Inferior parietal cortex (tissue), 1 donor: ENCODE measurements at regions not wholly inside any gene's neighbourhood (a gene's known extent, or its start where the extent isn't known, plus 50 kb on each side); places are given as distances from the start of the nearest gene placed in this dataset.
"Not testable (repeated sequence)": the region's sequence is repeated elsewhere in the genome, so short reads cannot be mapped to it uniquely, and the experiment has no call there.

Experiments used
- DNase-seq: peaks from one replicate; pipeline ENCODE4 v3.0.0-alpha.2; 2016; ENCODE audit errors: extremely low spot score

DNA sequence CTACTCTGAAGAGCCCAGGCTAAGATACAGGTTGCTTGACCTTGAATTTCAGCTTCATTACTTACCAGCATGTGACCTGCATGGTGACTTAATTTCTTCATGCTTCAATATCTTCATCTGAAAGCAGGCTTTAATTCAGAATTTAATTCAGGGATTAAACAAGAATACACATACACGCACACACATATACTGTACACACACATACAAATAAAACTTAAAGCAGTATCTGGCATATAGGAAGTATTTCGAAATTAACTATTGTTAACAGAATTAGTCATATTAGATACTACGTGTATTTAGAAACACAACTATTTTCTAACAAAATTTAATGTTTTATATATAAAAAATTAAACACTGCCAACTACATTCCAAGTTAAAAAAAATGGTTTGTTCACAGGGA, 640.3 kb downstream of the SLC6A15 start:
- no peak for DNase-seq

DNA sequence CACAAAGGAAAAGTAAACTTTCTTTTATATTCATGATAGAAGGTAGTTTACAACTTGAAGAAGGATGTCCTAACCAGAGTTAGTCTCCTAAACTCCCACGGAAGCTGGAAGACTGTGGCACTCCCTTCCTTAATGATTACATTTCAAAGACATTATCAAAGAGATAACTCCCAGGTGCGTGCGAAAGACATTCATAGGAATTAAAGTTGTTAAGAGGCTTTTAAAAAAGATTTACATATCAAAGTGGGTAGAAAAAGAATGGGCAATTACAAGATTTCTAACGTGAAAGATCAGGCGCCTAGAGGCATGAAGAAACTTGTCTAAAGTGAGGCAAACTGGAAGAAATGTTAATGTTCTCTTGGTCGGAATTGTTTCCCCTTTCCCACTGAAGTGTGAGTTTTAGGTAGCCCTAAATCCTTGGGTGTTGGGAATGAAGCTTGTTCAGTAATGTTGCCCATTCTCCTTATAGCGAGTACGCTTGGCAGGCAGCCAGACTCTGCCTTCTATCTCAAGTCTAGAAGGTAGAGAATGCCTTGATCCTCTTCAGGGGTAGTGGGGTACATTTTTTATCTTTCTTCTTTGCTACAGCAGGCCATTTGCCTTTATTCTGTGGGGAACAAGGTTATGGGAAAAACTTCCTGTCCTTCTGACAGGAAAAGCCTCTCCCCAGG, 642.0 kb downstream of the SLC6A15 start:
- DNase-seq, result no peak

DNA sequence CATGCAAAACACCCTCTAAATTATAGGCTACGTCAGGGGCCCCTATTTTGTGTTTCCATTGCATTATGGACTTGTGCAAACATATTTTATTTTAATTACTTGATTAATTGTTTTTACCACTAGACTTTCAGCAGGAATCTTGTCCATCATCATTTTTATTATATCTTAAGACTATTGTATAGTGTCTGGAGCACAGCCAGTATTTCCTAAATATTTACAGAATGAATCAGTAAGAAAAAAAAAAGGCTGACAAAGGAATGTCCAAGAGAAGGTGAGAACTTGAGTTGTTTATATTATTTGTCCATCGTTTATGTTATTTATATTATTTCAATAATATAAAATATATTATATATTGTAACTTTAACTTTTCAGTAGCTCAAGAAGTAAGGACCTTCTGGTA, 664.7 kb downstream of the SLC6A15 start:
- DNase-seq, result no peak

DNA sequence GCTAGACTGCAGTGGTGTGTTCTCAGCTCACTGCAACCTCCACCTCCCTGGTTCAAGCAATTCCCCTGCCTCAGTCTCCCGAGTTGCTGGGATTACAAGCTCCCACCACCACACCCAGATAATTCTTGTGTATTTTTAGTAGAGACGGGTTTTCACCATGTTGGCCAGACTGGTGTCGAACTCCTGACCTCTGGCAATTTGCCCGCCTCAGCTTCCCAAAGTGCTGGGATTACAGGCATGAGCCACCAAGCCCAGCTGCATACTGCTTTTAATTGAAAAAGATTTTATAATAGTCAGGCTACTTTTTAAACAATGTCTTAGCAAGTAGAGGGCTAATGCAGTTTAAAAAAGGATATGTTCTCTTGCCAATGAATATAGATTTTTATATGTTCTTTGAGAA, 668.9 kb downstream of the SLC6A15 start:
- no peak for DNase-seq

DNA sequence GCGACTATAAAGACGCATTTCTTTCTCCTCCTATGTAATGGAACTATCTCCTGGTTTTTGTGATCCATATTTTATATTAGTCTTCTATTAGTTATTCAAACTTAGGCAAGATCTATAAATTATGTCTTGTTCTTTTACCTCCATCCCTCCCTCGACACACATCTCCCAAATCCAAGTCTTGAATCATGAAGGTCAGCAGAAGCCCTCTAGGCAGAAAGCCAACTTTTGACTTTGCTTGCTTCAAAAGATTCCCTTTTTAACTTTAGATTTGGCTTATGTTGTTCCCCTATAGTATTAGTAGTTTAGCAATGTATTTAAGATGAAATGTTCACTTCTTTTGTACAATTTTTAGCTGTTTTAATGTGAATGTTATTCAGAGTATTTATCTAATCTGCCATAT, 689.8 kb downstream of the SLC6A15 start:
- no peak for DNase-seq

DNA sequence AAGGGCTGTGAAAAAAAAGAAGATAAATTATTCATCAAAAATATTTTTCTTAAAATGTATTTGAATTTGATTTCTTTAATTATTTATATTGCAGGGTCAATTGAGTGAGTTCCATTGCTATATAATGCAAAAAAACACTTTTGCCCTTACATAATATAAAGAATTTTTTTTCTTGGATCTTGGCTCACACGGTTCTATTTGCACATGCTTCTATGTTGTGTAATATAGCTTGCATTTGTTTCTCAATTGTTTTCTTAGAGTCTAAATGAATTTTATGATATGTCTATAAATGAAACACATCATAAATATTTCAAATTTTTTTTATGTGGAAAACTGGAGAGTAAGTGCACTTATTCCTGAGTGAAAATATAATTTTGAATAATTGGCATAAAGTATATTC, 694.2 kb downstream of the SLC6A15 start:
- DNase-seq, result no peak

DNA sequence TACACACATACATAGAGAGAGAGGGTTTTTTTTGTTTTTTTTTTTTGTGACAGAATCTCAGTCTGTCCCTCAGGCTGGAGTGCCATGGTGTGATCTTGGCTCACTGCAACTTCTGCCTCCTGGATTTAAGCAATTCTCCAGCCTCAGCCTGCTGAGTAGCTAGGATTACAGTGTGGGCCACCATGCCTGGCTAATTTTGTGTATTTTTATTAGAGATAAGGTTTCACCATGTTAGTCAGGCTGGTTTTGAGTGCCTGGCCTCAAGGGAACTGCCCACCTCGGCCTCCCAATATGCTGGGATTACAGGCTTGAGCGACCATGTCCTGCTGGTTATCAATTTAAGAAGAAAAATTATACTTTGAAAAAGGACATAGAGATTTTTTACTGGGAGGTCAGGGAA, 710.6 kb downstream of the SLC6A15 start:
- no peak for DNase-seq

DNA sequence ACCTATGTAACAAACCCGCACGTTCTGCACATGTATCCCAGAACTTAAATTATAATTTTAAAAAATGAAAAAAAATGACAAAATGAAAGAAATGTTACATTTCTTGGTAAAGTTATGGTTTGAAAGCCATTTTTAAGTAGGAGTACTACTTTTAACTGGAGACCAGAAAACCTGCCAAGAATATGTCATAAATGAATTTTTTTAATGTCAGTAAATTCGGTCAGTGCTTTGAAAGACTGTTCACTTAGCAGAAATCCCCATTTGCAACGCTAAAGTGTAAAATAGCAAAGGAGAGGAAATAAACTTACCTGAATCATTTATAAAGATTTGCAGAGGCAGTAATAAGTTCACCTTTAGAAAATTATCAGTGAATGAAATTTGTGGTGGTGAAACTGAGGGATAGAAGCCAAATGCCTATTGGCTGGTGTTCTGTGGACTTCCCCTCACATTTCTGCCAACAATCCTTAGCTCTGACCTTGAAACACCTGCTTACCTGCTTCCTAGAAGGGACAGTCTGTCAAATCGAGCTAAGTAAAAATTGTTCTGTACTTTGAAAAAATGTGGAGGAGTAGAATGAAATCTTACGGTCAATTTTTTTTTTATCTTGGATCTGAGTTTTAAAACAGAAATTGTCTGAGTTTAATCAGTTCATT, 714.2 kb downstream of the SLC6A15 start:
- no peak for DNase-seq

DNA sequence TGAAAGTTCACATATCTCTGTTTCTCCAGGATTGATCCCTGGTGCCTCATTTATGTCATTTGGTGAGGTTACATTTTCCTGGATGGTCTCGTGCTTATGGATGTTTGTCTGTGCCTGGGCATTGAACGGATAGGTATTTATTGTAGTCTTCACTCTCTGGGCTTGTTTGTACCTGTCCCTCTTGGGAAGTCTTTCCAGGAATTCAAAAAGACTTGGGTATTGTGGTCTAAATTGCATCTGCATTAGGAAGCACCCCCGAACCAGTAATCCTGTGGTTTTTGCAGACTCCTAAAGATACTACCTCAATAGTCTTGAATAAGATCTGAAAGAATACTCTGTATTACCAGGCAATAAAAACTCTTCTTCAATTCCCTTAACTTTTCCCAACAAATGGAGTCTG, 720.8 kb downstream of the SLC6A15 start:
- DNase-seq, result no peak

DNA sequence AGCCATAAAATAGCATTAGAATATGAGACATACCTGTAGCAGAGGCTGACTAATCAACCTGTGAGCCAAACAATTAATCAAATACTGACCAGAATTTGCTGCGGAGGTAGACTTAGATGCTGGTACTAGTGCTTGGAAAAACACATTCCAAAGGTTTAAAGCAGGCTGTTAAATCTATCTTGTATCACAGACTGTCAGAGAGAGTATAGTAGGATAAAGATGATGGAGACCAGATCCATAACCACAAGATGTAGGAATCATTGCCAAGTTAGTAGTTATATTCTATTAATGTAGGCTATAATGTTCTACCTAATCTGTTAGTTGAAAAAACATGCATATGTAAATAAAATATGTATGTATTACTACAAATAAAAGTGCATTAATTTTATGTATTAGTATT, 726.2 kb downstream of the SLC6A15 start:
- DNase-seq, result no peak

DNA sequence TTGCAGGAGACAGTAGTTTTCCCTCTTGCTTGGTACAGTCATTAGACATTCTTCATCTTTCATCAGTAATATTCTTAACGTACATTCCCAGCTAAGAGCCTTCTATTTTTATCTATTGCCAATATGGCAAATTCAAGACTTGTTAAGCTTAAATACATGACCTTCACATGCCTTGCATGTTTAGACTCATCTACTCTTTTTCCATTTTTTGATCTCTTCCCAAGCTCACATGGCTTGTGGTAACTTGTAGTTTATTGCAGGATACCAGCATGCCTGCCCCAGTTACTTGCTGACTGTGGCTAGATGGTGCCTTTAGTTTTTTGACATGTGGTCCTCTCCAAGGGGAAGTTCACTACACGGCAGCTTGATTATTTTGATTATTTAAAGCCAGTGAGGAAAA, 729.0 kb downstream of the SLC6A15 start:
- no peak for DNase-seq

DNA sequence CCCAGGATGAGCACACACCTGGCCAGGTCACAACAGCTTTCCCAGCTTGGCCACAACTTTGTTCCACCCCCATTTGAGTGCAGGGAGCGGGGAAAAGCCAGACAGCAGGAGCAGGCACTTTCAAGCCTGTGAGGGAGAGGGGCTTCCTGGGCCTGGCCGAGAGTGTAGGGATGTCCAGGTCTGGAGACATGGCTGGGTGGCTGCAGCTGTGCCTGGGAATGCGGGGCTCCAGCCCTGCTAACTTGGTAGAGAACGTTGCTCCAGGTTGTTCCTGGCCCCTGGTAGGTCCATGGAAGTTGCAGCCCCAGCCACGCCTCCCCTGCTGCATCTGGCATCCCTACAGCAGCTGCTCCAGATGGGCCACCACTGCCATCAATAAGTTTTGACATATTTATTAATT, 738.5 kb downstream of the SLC6A15 start:
- DNase-seq, result no peak

DNA sequence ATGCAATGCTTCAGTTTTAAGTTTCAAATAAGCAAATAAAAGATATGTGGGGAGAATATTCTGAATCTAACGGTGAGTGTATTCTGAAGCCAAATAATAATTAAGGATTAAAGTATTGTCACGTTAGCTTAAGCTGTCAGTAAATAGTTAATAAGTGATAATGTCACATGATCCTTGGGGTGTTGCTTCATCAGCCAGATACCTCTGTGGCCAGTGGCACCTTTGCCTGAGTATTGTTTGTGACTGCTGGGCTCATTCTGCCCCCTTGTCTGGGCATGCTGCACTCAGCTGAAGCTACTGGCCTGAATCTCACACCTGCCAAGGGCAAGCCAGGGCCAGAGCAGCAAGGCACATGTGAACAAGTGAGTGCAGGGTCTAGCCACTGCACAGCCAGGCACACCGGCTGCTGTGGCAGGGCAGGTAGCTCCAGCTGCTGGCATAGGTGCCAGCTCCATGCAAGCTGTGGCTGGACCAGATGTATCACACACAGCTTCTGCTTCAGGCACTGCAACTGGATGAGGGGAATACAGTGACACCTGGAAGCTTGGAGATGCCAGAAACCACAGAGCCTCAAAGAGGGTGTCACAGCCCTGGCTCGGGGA, 739.7 kb downstream of the SLC6A15 start:
- DNase-seq, result no peak

DNA sequence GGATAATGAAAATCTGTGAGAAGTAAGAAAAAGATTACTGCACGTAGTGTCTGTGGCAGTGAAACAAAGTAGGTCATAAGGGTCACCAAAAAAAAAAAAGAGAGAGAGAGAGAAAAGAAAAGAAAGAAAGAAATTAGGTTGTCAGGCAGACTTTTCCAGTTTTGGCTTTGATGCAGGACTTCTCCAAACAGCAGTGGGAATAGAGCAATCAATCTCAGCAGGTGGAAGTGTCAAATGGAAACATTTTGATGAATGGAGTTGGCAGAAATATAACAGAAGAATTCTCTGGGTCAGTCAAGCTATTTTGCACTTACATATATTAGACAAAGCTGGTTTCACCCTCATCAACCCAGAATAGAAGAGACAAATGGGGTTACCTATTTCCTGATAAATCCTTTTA, 745.8 kb downstream of the SLC6A15 start:
- no peak for DNase-seq

DNA sequence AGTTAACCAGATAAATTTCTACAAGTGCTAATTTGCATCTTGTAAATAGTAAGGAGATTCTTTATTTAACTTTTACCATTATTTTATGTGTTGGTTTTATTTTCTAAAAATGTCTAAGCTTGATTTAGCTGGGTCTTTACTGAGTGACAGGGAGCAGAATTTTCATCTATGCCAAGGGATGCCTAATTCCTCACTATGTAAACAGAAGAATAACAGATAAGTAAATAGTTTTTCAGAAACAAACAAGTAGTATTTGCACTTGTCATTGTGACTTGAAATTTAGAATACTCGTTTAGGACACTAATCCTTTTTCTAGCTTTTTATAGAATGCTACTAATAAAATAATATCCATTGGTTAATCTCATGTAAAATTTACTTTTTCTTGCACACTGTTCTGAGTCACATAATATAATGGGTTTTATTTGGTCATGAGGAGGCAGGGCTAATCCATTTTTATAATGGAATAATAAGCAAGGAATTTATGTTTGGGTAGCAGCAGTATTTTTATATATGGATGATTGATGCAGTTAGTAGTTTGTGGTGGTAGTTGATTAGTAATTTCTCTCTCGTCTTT, 746.5 kb downstream of the SLC6A15 start:
- DNase-seq, result no peak

DNA sequence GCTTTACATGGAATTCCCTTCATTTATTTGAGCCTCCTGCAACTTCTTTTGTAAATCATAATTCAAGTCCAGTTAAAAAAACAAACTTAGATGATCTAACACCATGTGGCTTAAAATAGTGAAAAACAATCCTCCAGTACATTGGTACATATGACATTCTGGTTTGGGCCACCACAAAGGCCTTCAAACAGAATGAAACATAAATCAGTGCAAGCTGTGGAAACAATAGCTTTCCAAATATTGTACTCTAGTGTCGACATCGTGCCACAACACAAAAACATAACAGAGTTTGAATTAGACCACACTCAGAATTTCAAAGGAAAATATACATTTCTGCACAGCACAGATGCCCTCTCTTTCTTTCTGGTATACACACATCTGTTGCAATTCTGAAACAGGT, 751.3 kb downstream of the SLC6A15 start:
- DNase-seq, result no peak

DNA sequence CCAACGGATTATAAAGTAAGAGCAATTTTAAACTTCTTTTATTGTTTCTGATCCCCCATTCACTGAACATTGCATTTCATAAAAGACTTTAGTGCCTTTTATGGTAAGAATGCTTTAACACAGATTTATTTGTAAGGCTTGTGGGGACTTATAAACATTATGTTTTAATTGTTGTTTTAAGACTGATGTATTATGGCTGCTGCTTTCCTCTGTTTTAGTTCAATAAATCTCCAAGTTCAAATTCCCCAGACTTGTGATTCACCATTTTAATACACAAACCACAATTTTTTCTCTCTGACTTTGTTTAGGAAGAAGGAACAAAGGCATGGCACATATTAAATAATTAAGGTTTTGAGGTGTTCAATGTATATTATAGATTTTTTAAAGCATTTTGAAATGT, 753.3 kb downstream of the SLC6A15 start:
- DNase-seq, result no peak

DNA sequence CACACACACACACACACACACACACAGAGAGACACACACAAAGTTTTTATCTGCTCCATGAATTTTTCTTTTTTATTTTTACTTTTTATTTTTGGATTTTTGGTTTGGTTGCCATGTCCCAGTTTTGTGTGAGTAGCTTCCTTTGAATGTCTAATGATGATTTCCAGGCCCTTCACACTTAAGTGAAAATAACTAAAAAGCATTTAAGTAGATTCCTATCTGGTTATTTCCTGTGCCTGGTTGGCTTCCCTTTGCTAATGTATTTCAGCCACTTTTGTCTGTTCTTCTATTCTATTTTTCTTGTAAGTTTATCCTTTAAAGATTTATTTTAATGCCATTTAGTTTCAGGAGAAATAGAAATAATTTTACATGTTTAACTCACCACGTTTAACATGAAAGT, 755.4 kb downstream of the SLC6A15 start:
- DNase-seq, result no peak

DNA sequence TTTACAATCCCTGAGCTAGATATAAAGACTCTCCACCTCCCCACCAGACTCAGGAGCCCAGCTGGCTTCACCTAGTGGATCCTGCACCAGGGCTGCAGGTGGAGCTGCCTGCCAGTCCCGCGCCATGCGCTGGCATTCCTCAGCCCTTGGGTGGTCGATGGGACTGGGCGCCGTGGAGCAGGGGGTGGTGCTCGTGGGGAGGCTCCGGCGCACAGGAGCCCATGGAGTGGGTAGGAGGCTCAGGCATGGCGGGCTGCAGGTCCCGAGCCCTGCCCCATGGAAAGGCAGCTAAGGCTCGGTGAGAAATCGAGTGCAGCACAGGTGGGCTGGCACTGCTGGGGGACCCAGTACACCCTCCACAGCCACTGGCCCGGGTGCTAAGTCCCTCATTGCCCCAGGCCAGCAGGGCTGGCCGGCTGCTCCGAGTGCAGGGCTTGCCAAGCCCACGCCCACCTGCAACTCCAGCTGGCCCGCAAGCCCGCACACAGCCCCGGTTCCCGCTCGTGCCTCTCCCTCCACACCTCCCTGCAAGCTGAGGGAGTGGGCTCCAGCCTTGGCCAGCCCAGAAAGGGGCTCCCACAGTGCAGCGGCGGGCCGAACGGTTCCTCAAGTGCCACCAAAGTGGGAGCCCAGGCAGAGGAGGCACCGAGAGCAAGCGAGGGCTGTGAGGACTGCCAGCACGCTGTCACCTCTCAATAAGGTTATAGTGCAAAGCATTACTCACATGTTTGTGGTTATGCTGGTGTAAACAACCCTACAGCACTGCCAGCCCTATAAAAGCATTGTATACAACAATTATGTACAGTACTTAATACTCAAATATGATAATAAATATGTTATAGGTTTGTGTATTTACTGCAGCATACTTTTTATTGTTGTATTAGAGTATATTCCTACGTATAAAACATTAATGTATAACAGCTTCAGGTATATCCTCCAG, 757.3 kb downstream of the SLC6A15 start:
- DNase-seq, result not testable (repeated sequence)

DNA sequence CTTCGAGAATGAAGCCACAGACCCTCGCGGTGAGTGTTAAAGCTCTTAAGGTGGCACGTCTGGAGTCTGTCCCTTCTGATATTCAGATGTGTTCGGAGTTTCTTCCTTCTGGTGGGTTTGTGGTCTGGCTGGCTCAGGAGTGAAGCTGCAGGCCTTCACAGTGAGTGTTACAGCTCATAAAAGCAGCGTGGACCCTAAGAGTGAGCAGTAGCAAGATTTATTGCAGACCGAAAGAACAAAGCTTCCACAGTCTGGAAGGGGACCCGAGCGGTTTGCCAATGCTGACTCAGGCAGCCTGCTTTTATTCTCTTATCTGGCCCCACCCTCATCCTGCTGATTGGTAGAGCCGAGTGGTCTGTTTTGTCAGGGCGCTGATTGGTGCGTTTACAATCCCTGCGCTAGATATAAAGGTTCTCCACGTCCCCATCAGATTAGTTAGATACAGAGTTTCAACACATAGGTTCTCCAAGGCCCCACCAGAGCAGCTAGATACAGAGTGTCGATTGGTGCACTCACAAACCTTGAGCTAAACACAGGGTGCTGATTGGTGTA, 758.1 kb downstream of the SLC6A15 start:
- not testable (repeated sequence) for DNase-seq

DNA sequence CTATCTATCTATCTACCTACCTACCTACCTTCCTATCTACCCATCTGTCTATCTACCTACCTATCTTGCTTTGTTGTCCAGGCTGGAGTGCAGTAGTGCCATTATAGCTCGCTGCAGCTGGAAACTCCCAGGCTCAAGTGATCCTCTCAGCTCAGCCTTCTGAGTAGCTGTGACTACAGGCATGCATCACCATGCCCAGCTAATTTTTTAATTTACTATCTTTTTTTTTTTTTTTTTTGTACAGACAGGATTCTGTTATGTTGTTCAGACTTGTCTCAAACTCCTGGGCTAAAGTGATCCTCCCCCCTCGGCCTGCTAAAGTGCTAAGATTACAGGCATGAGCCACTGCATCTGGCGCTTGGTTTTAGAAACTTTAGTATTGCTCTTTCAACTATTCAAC, 762.4 kb downstream of the SLC6A15 start:
- DNase-seq, result no peak

DNA sequence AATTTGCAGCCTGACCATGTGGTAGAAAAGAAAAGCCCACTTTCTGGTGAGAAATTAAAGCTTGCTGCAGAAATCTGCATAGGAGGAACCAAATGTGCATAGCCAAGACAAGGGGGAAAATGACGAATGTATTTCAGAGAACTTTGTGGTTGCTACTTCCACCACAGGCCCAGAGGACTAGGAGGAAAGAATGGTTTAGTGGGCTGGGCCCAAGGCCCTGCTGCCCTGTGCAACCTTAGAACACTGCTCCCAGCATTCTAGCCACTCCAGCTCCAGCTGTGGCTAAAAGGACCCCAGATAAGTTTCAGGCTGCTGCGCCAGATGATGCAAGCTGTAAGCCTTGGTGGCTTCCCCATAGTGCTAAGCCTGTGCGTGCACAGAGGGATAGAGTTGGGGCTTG, 764.3 kb downstream of the SLC6A15 start:
- DNase-seq, result no peak
